Posterior vena cava (tissue), 2 donors: ENCODE measurements at regions not wholly inside any gene's neighbourhood (a gene's known extent, or its start where the extent isn't known, plus 50 kb on each side); places are given as distances from the start of the nearest gene placed in this dataset.

Experiments used
- DNase-seq: peaks from one replicate; pipeline ENCODE4 v3.0.0-alpha.2; 2020; ENCODE audit warnings: low spot score
- intact Hi-C, 2 donors: fragments of 100-400 bp; cut with DNase I; formaldehyde crosslinking; loops; one replicate each; pipeline versions ENCODE4 v1.14.1 to v1.14.2; 2022 to 2023
- donor health status: DM: yes; HTN: yes; CAD: no.
- donor health status: DM: yes; HTN: yes; CAD: no.

DNA sequence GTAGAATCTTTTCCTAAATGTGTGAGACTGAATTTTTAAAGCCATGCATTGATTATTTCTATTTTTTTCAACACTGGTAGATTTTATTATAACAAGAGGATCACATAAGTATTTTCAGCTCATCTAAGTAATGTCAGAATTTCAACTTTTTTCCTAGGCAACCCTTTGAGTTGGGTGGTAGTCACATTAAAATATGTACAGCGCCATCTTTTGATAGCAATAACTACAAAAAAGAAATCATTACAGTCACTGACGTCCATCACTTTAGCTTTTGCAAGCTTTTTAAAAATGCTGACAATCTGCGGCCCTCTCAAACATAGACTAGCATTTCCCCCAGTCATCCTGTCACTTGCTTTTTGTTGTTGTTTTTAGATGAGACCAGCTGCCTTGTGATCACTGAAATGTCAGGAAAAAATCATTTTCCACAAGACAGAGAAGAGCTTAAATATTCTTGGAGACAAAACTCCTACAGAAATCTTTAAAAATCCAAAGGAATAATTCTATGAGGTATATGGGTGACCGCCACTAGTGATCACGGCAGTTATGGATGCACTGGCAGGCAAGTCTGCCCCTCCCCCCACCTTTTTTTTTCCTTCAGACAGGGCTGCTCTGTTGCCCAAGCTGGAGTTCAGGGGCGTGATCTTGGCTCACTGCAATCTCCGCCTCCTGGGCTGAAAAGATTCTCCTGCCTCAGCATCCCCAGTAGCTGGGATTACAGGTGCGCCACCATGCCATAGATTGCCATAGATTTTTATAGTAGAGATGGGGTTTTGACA is 384.0 kb upstream of the KCNMB2 start:
- DNase-seq = no peak
- intact Hi-C loops = no loop called here

DNA sequence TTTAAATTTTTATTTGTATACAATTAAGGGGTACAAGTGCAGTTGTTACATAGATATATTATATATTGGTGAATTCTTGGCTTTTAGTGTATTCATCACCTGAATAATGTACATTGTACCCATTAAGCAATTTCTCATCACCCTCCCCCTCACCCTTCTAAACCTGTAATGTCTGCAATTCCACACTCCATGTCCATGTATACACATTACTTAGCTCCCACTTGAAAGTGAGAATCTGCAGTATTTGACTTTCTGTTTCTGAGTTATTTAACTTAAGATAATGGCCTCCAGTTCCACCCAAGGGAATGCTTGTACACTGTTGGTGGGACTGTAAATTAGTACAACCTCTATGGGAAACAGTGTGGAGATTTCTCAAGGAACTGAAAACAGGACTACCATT is 383.2 kb upstream of the KCNMB2 start:
- intact Hi-C loops = no loop called here
- DNase-seq = no peak

DNA sequence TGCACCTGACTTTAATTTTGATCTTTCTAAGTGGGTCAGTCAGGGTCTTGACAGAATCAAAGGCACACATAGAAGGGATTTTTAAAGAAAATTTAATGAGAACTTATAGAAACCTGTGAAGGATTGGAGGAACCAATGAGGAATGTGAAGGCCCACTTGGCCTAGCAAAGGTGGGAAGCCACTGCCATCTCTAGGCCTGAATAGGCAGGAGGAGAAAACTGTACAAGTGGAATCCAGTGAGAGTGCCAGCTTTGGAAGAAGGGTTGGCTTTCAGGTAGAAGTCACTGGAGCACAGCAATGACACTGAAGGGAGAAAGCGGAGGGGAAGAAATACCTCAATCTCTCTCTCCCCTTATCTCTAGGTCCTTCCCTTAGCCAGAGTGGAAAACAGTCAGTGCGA is 380.7 kb upstream of the KCNMB2 start:
- intact Hi-C loops = loop anchor here in 1 of 2 donors (2.0 kb wide), 1 partner anchor 25 kb away; no protein-coding TSS in a partner anchor

DNA sequence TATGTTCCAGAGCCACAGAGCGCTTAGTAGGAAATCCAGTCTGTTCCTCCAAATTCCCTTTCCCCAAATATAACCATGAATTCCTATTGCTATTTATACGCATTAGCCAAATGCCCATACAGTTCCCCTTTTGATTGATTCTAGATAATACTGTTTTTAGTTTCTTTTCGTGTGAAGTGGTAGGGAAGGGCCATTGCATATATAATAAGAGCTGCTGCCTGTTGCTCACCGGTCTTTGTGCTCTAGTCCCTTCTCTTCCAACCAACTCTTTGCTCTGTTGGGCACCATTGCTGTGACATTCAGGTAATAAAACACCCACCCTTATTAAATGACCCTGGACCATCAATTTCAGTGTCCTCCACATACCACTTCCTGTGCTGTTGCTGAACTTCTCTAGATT is 379.9 kb upstream of the KCNMB2 start:
- no peak for DNase-seq
- intact Hi-C loops = no loop called here

More for the DNA sequence above, 380.7 kb upstream of the KCNMB2 start:
- DNase-seq = no peak

DNA sequence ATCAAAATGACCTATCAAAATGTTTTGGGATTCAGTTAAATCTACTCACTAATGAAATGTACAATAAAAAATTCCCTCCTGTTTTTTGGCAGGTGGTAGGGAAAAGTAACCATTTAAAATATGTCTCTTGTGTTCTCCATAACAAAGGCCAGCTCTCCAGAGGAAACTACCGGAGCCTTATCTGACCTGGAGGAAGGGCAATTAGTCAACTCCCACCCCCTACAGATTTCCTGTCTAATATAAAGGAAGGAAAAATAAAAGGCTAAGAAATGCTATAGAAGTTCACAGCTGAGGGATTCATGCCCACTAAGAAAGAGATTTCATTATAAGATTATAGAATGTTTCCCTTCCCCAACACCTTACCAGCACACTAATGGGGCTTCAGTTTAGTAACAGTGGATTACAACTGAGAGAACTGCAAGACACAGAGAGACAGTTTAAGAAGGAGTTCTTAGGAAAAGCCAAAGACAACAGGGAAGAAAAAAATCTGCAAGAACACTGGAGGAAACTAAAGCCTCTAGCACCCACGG is 376.5 kb upstream of the KCNMB2 start:
- intact Hi-C loops = no loop called here
- DNase-seq = no peak

DNA sequence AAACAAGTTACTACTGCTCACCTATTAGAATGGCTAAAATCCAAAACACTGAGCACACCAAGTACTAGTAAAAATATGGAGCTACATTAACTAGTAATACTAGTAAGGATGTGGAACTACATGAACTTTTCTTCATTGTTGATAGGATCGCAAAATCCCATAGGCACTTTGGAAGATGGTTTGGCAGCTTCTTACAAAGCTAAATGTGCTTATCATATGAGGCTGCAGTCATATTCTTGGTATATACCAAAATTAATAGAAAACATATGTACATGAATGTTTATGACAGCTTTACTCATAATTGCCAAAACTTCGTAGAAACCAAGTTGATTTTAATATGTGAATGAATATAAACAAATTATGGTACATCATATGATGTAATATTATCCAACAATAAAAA is 366.8 kb upstream of the KCNMB2 start:
- DNase-seq = no peak
- intact Hi-C loops = no loop called here

DNA sequence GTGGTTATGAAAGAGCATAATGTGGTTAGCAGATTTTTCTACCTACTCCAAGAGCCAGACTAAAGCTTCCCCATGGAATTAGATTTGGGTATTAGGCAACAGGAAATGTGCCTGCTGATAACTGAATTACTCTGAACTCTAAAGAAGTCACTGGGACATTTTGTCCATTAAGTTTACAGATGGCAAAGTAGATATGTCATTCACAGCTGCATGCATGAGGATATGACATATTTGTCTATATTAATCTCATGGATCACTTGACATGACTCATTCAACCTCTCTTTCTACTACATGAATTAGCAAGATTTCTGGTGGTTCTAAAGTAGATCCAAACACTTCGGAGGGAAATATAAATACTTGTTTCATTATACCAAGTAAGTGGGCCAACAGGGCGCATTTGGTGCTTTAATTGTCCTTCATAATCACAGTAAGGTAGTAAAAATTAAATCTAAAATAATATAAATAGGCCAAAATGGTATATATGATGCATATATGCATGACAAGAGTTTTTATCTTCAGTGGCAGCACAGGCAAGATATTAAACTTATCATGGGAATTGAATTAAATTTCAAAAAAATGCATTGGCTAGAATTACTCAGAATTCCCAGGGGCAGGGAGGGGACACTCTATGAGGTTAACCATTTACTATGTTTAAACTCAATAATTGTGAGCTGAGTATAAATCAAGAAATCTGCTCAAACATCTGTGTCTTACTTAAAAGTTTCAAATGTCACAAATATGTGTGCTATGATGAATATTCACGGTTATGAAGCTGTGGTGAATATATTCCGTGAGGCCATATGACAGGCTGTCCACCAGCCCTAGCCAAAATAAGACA is 365.3 kb upstream of the KCNMB2 start:
- DNase-seq = no peak
- intact Hi-C loops = no loop called here

DNA sequence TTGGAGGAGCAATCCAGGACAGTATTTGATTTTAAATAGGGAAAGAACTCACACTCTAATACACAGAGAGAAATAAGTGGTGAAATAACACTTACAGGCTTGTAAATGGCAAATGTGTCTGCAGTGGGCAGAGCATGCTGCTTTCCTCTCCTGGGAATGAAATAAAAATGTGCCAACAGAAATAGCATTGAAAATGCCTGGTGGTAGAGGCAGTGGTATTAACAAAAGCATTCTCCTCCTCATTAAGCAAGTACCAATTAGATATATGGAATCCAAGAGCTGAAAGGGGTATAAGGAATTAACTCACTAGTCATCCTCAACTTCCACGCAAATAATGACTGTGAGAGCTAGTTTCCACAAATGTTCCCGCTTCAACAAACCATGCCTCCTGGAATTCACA is 364.1 kb upstream of the KCNMB2 start:
- DNase-seq = no peak
- intact Hi-C loops = no loop called here

DNA sequence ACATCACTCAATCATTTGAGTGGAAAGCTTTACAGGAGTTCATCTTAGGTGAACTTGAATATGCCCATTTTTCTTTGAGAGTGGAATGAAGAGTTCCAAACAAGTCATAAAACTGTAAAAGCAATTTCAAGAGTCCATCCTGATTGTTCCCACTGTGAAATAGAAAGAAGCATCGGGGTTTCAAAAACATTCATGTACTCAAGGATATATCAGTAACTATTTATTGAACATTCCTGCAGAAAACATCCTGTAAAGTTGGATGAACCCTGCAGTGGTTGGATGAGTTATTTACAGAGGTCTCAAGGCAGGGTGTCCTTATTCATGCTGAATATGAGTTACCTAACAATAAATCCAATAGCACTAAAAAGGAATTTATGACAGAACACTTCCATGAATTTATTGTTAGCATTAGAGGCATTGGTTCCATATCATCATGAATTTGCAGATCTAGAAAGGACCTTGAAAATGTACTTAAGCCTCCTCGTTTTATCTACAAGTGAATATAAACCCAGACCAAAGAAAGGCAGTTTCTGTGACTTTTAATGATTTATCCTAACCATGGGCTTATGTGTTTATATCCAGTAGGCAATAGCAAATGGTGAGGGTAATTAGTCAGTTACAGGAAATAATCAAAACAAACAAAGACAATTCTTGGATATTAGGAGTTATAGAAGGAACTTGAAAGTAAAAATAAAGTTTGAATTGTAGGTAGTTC is 361.9 kb upstream of the KCNMB2 start:
- intact Hi-C loops = no loop called here
- DNase-seq = no peak

DNA sequence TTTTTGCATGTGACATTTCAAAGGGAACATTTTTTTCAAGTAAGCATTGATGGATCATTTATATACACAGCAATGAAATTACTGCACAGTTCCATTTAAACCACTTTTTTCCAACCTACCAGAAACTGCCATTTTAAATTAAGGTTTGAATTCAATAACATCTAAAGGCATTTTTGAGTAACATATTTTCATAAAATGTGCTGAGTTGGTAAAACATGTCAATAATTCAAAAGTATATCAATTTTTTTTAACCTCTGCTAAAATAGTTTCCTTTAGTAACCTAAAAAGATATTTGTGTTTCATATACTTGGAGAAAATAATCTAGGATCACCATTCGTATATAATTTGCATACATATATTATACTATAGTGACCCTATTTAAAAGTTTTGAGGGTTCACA is 355.1 kb upstream of the KCNMB2 start:
- no peak for DNase-seq
- intact Hi-C loops = loop anchor here in 1 of 2 donors (2.0 kb wide), 1 partner anchor 26 kb away; no protein-coding TSS in a partner anchor

DNA sequence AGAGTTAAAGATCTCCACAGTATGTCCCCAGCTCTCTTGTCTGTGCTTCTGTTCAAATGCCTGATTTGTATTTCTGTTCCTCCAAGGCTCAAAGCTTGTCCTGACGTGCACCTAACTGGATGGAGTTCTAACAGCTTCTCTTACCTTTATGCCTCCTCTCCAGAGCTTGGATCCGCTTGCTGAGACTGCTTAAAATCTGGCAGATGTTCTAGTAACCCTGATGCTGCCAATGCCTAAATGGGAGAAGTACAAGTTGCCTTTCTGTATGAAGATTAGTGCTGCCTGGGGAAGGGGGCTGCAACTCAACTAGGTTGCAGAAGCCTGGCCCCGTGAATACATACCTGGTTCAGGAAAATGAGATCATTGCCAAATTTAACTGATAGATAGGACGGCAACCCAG is 354.5 kb upstream of the KCNMB2 start:
- intact Hi-C loops = loop anchor here in 1 of 2 donors (2.0 kb wide), 1 partner anchor 27 kb away; no protein-coding TSS in a partner anchor
- no peak for DNase-seq

DNA sequence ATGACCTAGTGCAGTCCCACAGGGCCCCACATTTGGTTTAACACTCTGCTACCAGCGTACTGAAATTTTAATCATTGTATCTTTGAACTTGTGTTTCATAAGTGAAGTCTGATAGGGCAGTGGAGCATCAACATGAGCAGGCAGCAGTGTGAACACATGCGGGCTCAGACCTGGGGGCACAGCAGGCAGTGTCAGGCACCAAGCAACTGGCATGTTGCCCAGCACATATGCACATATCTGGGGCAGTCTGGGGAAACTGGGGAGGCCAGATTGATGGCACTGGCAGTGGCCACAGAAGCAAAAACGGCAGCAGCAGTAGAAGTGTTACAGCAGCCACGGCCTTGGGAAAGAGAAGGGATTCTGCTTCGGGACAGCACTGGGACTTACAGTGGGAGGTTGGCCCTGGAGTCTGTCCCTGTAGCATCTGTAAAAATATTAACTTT is 353.9 kb upstream of the KCNMB2 start:
- intact Hi-C loops = no loop called here
- DNase-seq = no peak

DNA sequence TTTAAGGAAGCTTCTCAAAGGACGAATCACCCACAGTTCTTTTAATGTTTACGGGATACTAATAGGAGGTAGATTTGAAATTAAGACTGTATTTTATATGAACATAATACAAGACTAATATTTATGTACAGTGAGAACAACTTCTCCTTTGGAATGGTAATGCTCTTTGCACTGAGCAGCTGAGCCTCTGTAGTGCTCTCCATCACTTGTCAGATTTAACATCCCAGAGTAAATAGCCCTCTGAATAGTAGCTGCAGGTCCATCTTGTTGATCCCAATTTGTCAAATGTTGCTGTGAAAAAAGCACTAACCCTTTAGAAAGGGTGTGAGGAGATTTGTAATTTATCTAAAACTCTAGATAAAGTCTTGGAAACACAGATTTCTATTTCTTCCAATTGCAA is 351.4 kb upstream of the KCNMB2 start:
- DNase-seq = no peak
- intact Hi-C loops = no loop called here

DNA sequence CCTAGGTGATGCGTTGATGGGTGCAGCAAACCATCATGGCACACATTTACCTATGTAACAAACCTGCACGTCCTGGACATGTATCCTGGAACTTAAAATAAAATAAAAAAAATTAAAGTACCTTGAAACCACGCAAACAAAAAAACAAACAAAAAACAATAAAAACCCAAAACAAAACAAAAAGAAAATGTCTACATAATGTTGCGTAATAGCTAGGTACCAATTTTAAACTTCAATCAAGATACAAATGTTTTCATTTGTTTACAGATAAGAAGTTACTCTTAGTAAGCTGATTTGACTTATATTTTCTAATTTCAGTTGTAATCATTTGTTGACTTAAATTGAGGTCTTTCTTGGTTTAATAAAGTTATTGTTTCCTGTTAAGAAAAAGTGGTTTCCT is 349.6 kb upstream of the KCNMB2 start:
- DNase-seq = no peak
- intact Hi-C loops = no loop called here

DNA sequence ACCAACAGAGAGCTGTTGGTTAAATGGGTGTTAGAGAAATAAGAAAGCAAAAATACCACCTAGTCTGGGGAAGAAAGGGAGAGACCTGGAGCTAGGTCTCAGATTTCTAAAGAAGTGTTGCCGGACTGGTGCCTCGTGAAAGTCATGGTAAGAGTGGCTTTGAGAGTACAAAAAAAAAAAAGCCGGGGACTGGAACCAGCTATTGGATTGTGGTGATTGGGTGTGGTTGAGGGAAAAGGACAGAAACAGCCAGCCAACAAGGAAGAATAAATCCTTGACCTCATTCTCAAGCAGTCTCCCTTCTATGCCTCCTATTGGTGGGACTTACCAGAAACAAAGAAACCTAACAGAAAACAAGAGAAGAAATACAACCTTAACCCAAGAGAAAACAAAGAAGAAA is 346.4 kb upstream of the KCNMB2 start:
- DNase-seq = no peak
- intact Hi-C loops = no loop called here

DNA sequence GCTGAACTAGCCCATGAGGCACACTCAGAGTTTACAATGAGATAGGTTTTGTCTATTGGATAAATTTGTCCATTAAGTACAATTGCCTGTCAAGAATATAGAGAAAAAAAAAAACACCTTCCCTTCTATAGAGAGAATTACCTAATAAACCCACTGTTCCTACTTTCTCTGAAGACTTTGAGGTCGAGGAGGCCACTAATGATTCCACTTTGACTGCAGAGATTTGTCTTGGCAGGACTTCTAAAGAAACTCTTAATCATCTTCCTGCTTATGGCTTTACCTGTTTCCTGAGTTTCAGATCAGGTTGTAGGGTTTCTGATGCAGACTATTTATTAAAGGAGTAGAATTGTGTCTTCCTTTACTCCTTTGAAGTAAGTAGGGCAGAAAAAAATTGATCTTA is 342.4 kb upstream of the KCNMB2 start:
- DNase-seq = no peak
- intact Hi-C loops = no loop called here

DNA sequence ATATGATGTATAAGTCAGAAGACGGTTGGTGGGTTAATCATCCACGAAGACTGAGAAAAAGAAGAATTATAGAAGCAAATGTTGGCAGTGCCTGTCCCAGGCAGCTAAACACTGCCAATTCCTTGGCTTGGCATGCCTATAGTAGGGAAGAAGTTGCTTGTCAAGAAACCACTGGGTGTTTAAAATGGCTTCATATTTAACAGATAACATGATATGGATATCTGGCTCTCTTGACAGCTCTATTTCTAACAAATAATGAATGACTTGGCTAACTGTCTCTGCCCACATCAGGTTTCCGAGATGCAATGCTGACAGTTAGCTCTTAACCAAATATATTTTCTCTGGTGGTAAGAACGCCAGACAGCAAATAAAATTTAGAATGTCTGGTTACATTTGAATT is 341.7 kb upstream of the KCNMB2 start:
- DNase-seq = no peak
- intact Hi-C loops = no loop called here

DNA sequence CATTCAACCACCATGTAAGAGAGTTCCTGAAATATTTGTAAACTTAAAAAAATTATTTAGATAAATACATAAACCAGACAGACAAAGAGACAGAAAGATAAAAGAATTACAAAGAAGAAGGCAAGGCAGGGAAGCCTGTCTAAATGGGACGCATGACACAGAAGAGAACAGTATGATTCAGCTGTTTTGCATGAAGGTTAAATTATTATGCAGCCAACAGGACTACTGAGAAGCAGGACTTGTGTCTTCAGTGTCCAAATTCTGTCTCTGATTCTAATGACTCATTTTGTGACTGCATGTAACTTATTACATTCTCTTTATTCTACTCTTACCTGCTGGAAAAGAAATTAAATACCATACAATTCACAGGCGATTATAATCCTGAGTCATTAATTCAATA is 340.4 kb upstream of the KCNMB2 start:
- no peak for DNase-seq
- intact Hi-C loops = no loop called here

DNA sequence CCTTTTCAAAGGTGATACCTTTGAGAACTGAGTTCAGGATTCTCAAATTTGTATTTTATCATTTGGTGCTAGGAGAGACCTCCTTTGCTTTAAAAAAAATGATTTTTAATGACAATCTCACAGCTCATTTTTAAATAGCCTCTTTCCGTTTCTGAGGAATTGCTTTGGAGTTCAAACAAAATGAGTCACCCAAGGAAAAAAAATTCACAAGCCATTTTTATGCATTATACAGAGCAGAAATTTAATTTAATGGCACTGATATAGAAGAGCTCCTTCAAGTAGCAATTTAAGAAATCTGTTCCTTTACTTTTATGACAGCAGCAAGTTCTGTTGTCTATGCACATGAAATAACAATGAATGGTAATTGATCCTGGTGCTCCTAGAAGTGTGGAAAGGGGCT is 337.9 kb upstream of the KCNMB2 start:
- no peak for DNase-seq
- intact Hi-C loops = no loop called here

DNA sequence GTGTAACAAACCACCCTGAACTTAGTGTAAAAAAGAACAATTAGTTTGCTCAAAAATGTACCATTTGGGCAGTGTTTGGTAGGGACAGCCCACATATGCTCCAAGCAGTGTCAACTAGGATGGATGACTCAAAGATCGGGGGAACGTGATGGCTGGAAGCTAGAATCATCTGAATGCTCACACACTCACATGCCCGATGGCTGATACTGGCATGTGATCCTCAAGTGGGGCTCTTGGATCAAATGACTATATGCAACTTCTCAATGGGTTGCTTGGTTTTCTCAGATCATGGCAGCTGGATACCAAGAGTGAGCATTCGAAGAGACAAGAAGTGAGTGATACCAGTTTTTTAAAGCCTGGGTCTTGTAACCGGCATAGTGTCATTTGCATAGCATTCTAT is 335.9 kb upstream of the KCNMB2 start:
- no peak for DNase-seq
- intact Hi-C loops = no loop called here
